ENCODE measurements at regions not wholly inside any gene's neighbourhood (a gene's known extent, or its start where the extent isn't known, plus 50 kb on each side); places are given as distances from the start of the nearest gene placed in this dataset.

GRCh38 chr11:69394234-69394868 lies 87.1 kb upstream of the LINC01488 start:
- TF ChIP-seq OVOL2 (CRISPR knock-in tag; IDR thresholded peaks at IDR 0.05; ENCODE audit: borderline replicate concordance) (no peak), CTCF (IDR thresholded peaks at IDR 0.05) (no peak), E2F4 (CRISPR knock-in tag; IDR thresholded peaks at IDR 0.05; ENCODE audit: borderline replicate concordance, low read depth) (no peak), MAX (CRISPR knock-in tag; IDR thresholded peaks at IDR 0.05) (no peak), SP1 (CRISPR knock-in tag; conservative IDR thresholded peaks at IDR 0.05) (no peak), ZSCAN18 (CRISPR knock-in tag; IDR thresholded peaks at IDR 0.05) (no peak), ATF2 (CRISPR knock-in tag; IDR thresholded peaks at IDR 0.05; ENCODE audit: borderline replicate concordance, low read depth) (no peak)
